ENCODE measurements at regions not wholly inside any gene's neighbourhood (a gene's known extent, or its start where the extent isn't known, plus 50 kb on each side); places are given as distances from the start of the nearest gene placed in this dataset.

DNA sequence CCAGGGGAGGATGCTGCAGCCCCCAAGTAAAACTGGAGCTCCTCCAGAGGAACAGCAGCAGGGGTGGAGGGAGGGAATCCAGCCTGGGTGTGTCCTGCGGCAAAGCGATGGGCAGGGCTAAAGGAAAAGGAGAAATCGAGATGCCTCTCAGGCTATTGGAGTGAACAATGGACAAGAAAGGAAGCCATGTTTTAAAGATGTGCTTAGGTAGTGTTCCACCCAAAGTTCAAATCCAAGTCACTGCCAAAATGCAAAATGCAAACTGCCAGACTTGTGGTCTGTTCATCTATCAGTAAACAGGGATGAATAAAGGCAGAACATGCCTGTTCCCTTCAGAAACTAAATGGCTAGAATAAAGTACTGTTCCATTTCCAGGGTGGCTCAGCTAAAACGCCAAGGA lies 197.5 kb upstream of the NSMCE3 start:
- no peak for TF ChIP-seq TOX (CRISPR knock-in tag; IDR thresholded peaks at IDR 0.05; ENCODE audit: borderline replicate concordance)
- TF ChIP-seq ESRRG (CRISPR knock-in tag; IDR thresholded peaks at IDR 0.05), result no peak
- TF ChIP-seq, protein P1, sequence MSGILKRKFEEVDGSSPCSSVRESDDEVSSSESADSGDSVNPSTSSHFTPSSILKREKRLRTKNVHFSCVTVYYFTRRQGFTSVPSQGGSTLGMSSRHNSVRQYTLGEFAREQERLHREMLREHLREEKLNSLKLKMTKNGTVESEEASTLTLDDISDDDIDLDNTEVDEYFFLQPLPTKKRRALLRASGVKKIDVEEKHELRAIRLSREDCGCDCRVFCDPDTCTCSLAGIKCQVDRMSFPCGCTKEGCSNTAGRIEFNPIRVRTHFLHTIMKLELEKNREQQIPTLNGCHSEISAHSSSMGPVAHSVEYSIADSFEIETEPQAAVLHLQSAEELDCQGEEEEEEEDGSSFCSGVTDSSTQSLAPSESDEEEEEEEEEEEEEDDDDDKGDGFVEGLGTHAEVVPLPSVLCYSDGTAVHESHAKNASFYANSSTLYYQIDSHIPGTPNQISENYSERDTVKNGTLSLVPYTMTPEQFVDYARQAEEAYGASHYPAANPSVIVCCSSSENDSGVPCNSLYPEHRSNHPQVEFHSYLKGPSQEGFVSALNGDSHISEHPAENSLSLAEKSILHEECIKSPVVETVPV (CRISPR knock-in tag; IDR thresholded peaks at IDR 0.05), result no peak
- TF ChIP-seq ZC3H10 (CRISPR knock-in tag; IDR thresholded peaks at IDR 0.05), result no peak
- no peak for TF ChIP-seq ZNF8 (CRISPR knock-in tag; IDR thresholded peaks at IDR 0.05)
- TF ChIP-seq ISL1 (CRISPR knock-in tag; IDR thresholded peaks at IDR 0.05), result no peak
- TF ChIP-seq, protein P2, sequence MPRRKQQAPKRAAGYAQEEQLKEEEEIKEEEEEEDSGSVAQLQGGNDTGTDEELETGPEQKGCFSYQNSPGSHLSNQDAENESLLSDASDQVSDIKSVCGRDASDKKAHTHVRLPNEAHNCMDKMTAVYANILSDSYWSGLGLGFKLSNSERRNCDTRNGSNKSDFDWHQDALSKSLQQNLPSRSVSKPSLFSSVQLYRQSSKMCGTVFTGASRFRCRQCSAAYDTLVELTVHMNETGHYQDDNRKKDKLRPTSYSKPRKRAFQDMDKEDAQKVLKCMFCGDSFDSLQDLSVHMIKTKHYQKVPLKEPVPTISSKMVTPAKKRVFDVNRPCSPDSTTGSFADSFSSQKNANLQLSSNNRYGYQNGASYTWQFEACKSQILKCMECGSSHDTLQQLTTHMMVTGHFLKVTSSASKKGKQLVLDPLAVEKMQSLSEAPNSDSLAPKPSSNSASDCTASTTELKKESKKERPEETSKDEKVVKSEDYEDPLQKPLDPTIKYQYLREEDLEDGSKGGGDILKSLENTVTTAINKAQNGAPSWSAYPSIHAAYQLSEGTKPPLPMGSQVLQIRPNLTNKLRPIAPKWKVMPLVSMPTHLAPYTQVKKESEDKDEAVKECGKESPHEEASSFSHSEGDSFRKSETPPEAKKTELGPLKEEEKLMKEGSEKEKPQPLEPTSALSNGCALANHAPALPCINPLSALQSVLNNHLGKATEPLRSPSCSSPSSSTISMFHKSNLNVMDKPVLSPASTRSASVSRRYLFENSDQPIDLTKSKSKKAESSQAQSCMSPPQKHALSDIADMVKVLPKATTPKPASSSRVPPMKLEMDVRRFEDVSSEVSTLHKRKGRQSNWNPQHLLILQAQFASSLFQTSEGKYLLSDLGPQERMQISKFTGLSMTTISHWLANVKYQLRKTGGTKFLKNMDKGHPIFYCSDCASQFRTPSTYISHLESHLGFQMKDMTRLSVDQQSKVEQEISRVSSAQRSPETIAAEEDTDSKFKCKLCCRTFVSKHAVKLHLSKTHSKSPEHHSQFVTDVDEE (CRISPR knock-in tag; IDR thresholded peaks at IDR 0.05), result no peak
- no peak for TF ChIP-seq ZFP30 (CRISPR knock-in tag; IDR thresholded peaks at IDR 0.05)
- TF ChIP-seq ARNTL (CRISPR knock-in tag; IDR thresholded peaks at IDR 0.05; ENCODE audit: borderline replicate concordance, low read depth), result no peak
- no peak for TF ChIP-seq GLIS3 (CRISPR knock-in tag; IDR thresholded peaks at IDR 0.05)
- ATAC-seq, result no peak

DNA sequence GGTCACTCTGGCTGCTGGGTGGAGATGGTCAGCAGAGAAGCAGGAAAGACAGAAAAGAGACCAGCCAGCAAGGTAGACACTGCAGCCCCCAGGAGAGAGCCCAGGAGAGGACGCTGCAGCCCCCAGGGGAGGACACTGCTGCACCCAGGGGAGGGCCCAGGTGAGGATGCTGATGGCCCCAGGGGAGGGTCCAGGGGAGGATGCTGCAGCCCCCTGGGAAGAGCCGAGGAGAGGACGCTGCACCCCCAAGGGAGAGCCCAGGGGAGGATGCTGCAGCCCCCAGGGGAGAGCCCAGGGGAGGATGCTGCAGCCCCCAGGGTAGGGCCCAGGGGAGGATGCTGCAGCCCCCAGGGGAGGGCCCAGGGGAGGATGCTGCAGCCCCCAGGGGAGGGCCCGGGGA lies 196.7 kb upstream of the NSMCE3 start:
- no peak for ATAC-seq
- no peak for TF ChIP-seq SNAI2 (CRISPR knock-in tag; IDR thresholded peaks at IDR 0.05)
- TF ChIP-seq, protein P1 (CRISPR knock-in tag; IDR thresholded peaks at IDR 0.05), result no peak
- TF ChIP-seq, protein P3, sequence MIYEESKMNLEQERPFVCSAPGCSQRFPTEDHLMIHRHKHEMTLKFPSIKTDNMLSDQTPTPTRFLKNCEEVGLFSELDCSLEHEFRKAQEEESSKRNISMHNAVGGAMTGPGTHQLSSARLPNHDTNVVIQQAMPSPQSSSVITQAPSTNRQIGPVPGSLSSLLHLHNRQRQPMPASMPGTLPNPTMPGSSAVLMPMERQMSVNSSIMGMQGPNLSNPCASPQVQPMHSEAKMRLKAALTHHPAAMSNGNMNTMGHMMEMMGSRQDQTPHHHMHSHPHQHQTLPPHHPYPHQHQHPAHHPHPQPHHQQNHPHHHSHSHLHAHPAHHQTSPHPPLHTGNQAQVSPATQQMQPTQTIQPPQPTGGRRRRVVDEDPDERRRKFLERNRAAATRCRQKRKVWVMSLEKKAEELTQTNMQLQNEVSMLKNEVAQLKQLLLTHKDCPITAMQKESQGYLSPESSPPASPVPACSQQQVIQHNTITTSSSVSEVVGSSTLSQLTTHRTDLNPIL (CRISPR knock-in tag; IDR thresholded peaks at IDR 0.05; ENCODE audit: low read depth), result no peak
- no peak for TF ChIP-seq CSDC2 (CRISPR knock-in tag; IDR thresholded peaks at IDR 0.05)
- TF ChIP-seq ZFP30 (CRISPR knock-in tag; IDR thresholded peaks at IDR 0.05), result no peak
- TF ChIP-seq ZNF8 (CRISPR knock-in tag; IDR thresholded peaks at IDR 0.05), result no peak
- no peak for TF ChIP-seq ISL1 (CRISPR knock-in tag; IDR thresholded peaks at IDR 0.05)
- no peak for TF ChIP-seq RARB (CRISPR knock-in tag; IDR thresholded peaks at IDR 0.05)
- TF ChIP-seq OSR1 (CRISPR knock-in tag; IDR thresholded peaks at IDR 0.05), result no peak
- TF ChIP-seq, protein P4, sequence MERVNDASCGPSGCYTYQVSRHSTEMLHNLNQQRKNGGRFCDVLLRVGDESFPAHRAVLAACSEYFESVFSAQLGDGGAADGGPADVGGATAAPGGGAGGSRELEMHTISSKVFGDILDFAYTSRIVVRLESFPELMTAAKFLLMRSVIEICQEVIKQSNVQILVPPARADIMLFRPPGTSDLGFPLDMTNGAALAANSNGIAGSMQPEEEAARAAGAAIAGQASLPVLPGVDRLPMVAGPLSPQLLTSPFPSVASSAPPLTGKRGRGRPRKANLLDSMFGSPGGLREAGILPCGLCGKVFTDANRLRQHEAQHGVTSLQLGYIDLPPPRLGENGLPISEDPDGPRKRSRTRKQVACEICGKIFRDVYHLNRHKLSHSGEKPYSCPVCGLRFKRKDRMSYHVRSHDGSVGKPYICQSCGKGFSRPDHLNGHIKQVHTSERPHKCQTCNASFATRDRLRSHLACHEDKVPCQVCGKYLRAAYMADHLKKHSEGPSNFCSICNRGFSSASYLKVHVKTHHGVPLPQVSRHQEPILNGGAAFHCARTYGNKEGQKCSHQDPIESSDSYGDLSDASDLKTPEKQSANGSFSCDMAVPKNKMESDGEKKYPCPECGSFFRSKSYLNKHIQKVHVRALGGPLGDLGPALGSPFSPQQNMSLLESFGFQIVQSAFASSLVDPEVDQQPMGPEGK (CRISPR knock-in tag; IDR thresholded peaks at IDR 0.05; ENCODE audit: borderline replicate concordance), result no peak

GRCh38 chr15:29465816-29466215 lies 196.2 kb upstream of the NSMCE3 start:
- no peak for TF ChIP-seq ARNTL (CRISPR knock-in tag; IDR thresholded peaks at IDR 0.05; ENCODE audit: borderline replicate concordance, low read depth)
- TF ChIP-seq RARB (CRISPR knock-in tag; IDR thresholded peaks at IDR 0.05), result no peak
- TF ChIP-seq, protein P3 (CRISPR knock-in tag; IDR thresholded peaks at IDR 0.05; ENCODE audit: low read depth), result no peak
- no peak for TF ChIP-seq ZNF565 (CRISPR knock-in tag; conservative IDR thresholded peaks at IDR 0.05; ENCODE audit: low read depth)
- TF ChIP-seq, protein P1 (CRISPR knock-in tag; IDR thresholded peaks at IDR 0.05), result no peak
- no peak for TF ChIP-seq ISL1 (CRISPR knock-in tag; IDR thresholded peaks at IDR 0.05)
- TF ChIP-seq ZC3H10 (CRISPR knock-in tag; IDR thresholded peaks at IDR 0.05), result no peak
- TF ChIP-seq, protein P2 (CRISPR knock-in tag; IDR thresholded peaks at IDR 0.05), result no peak
- no peak for TF ChIP-seq OSR1 (CRISPR knock-in tag; IDR thresholded peaks at IDR 0.05)
- no peak for TF ChIP-seq SNAI2 (CRISPR knock-in tag; IDR thresholded peaks at IDR 0.05)
- TF ChIP-seq BACH2 (CRISPR knock-in tag; IDR thresholded peaks at IDR 0.05; ENCODE audit: borderline replicate concordance), result no peak
- no peak for TF ChIP-seq GLIS3 (CRISPR knock-in tag; IDR thresholded peaks at IDR 0.05)
- no peak for TF ChIP-seq ESRRG (CRISPR knock-in tag; IDR thresholded peaks at IDR 0.05)
- no peak for TF ChIP-seq TCF4 (CRISPR knock-in tag; IDR thresholded peaks at IDR 0.05; ENCODE audit: borderline replicate concordance)
- no peak for TF ChIP-seq TOX (CRISPR knock-in tag; IDR thresholded peaks at IDR 0.05; ENCODE audit: borderline replicate concordance)
- no peak for ATAC-seq

Data from SK-N-SH treated with all-trans-retinoic acid at 6 μM for 48 hours (cell line).